A549 (cell line): ENCODE measurements at regions not wholly inside any gene's neighbourhood (a gene's known extent, or its start where the extent isn't known, plus 50 kb on each side); places are given as distances from the start of the nearest gene placed in this dataset.

Experiments used
- ATAC-seq, 2 experiments: fragments of 200-7000 bp in 1 of 2; fragments of >200 bp in 1 of 2; cut with Nextera tagmentation in 1 of 2; cut with Tn5 transposase in 1 of 2; 3 replicates each; pipeline versions ENCODE4 v1.8.0 to v1.9.1; 2018 to 2020; ENCODE audit warnings: mild to moderate bottlenecking in 1 of 2, moderate library complexity in 1 of 2
- CTCF ChIA-PET: fragments of 300-600 bp; sonication (Branson Sonifier 250); formaldehyde crosslinking; extraction: SDS; loops from one replicate; lab custom pipeline; 2021; ENCODE audit warnings: antibody characterized with exemption, inconsistent platforms; lab: Yijun Ruan, JAX
- POLR2A ChIA-PET: fragments of 350-600 bp; formaldehyde crosslinking; extraction: SDS; loops from one replicate; lab custom pipeline; 2021; ENCODE audit warnings: antibody characterized with exemption, inconsistent platforms; lab: Yijun Ruan, JAX
- DNase-seq, 2 experiments: peaks; one replicate each; pipeline versions ENCODE4 v3.0.0 to v3.0.0-alpha.2; 2011 to 2016; ENCODE audit warnings: low read depth in 1 of 2, low spot score in 1 of 2
- FAIRE-seq: peaks from 2 replicates; lab custom pipeline; 2011; peaks lifted over from hg19 to GRCh38; lab: Jason Lieb, UNC
- H3K27ac ChIP-seq, 2 experiments: fragments of >200 bp; sonication (Bioruptor Twin); formaldehyde crosslinking; 3 replicates each; pipeline ENCODE4 v1.5.1; 2016 to 2017
- H3K4me1 ChIP-seq: fragments of >200 bp; sonication (Bioruptor Twin); formaldehyde crosslinking; 3 replicates; pipeline ENCODE4 v1.6.1; 2016
- H3K4me2 ChIP-seq: fragments of >200 bp; sonication (Bioruptor Twin); formaldehyde crosslinking; 3 replicates; pipeline ENCODE4 v1.6.1; 2016
- H3K4me3 ChIP-seq: fragments of >200 bp; sonication (Bioruptor Twin); formaldehyde crosslinking; 3 replicates; pipeline ENCODE4 v1.5.1; 2016
- H3K9me3 ChIP-seq: fragments of >200 bp; sonication (Bioruptor Twin); formaldehyde crosslinking; 3 replicates; pipeline ENCODE4 v1.6.1; 2016
- ATOH8 ChIP-seq: fragments of 250-450 bp; sonication (Bioruptor Pico); IDR thresholded peaks from 2 replicates; pipeline ENCODE4 v1.5.0; 2020; ENCODE audit warnings: low read depth, mild to moderate bottlenecking, moderate library complexity
- BHLHE40 ChIP-seq: IDR thresholded peaks from 2 replicates; pipeline ENCODE4 v1.6.1; 2012; ENCODE audit warnings: low read depth, low read length, inconsistent platforms
- CBX8 ChIP-seq: fragments of 200-600 bp; sonication (generic); IDR thresholded peaks from 2 replicates; pipeline ENCODE4 v1.6.1; 2016
- CEBPB ChIP-seq, 2 experiments: fragments of >200 bp in 1 of 2; sonication (Bioruptor Twin) in 1 of 2; formaldehyde crosslinking in 1 of 2; IDR thresholded peaks; 2 replicates each; pipeline ENCODE4 v1.6.1; 2012 to 2016
- CHD2 ChIP-seq: fragments of 150-350 bp; IDR thresholded peaks from 2 replicates; pipeline ENCODE4 v1.6.1; 2014; ENCODE audit warnings: low read length; ENCODE audit not compliant: partially characterized antibody
- CHD4 ChIP-seq: fragments of 200-600 bp; sonication (generic); IDR thresholded peaks from 2 replicates; pipeline ENCODE4 v1.6.1; 2016; ENCODE audit warnings: antibody characterized with exemption, mild to moderate bottlenecking, borderline replicate concordance
- EHF ChIP-seq: fragments of 250-450 bp; sonication (Bioruptor Pico); IDR thresholded peaks from 2 replicates; pipeline ENCODE4 v1.5.0; 2020; ENCODE audit warnings: mild to moderate bottlenecking
- EHMT2 ChIP-seq: fragments of 200-600 bp; sonication (generic); IDR thresholded peaks from 2 replicates; pipeline ENCODE4 v1.6.1; 2016; ENCODE audit warnings: antibody characterized with exemption, low read depth, mild to moderate bottlenecking, moderate library complexity
- EP300 ChIP-seq, 2 experiments: fragments of >200 bp; sonication (Bioruptor Twin); formaldehyde crosslinking; IDR thresholded peaks; 2 replicates in 1 of 2; 3 replicates in 1 of 2; pipeline ENCODE4 v1.6.1; 2016 to 2017
- HEYL ChIP-seq: fragments of 250-450 bp; sonication (Bioruptor Pico); IDR thresholded peaks from 2 replicates; pipeline ENCODE4 v1.8.0; 2021; ENCODE audit warnings: mild to moderate bottlenecking, moderate library complexity
- HOXB5 ChIP-seq: fragments of 250-450 bp; sonication (Bioruptor Pico); IDR thresholded peaks from 2 replicates; pipeline ENCODE4 v1.5.0; 2020; ENCODE audit warnings: mild to moderate bottlenecking, moderate library complexity
- JUN ChIP-seq, 2 experiments: fragments of >200 bp; sonication (Bioruptor Twin); formaldehyde crosslinking; IDR thresholded peaks; 2 replicates in 1 of 2; 3 replicates in 1 of 2; pipeline ENCODE4 v1.6.1; 2016 to 2017
- KDM1A ChIP-seq: fragments of 200-600 bp; sonication (generic); IDR thresholded peaks from 2 replicates; pipeline ENCODE4 v1.6.1; 2016; ENCODE audit warnings: low read depth, mild to moderate bottlenecking
- MAX ChIP-seq: IDR thresholded peaks from 2 replicates; pipeline ENCODE4 v1.6.1; 2012
- MAZ ChIP-seq: fragments of 150-350 bp; IDR thresholded peaks from 2 replicates; pipeline ENCODE4 v1.6.1; 2014; ENCODE audit warnings: antibody characterized with exemption, low read depth, low read length, borderline replicate concordance
- NR3C1 ChIP-seq: fragments of >200 bp; sonication (Bioruptor Twin); formaldehyde crosslinking; IDR thresholded peaks from 3 replicates; pipeline ENCODE4 v1.6.1; 2017
- PHF8 ChIP-seq: fragments of 200-600 bp; sonication (generic); IDR thresholded peaks from 2 replicates; pipeline ENCODE4 v1.6.1; 2016; ENCODE audit warnings: low read depth, mild to moderate bottlenecking, antibody characterized with exemption, moderate library complexity, borderline replicate concordance
- POLR2AphosphoS2 ChIP-seq: conservative IDR thresholded peaks from 2 replicates; pipeline ENCODE4 v1.6.1; 2012; ENCODE audit warnings: low read length, improper control_type of control experiment, inconsistent platforms
- RAD21 ChIP-seq, 2 experiments: fragments of >200 bp in 1 of 2; sonication (Bioruptor Twin) in 1 of 2; formaldehyde crosslinking in 1 of 2; IDR thresholded peaks in 1 of 2; conservative IDR thresholded peaks in 1 of 2; 2 replicates in 1 of 2; 3 replicates in 1 of 2; pipeline ENCODE4 v1.6.1; 2012 to 2018; ENCODE audit warnings: inconsistent platforms in 1 of 2
- RARB ChIP-seq: fragments of 250-450 bp; sonication (Bioruptor Pico); IDR thresholded peaks from 2 replicates; pipeline ENCODE4 v1.8.0; 2021; ENCODE audit warnings: mild to moderate bottlenecking, moderate library complexity
- SREBF2 ChIP-seq: fragments of 450-650 bp; IDR thresholded peaks from 2 replicates; pipeline ENCODE4 v1.6.1; 2014; ENCODE audit warnings: mild to moderate bottlenecking, moderate library complexity
- TFCP2L1 ChIP-seq: fragments of 250-450 bp; sonication (Bioruptor Pico); IDR thresholded peaks from 2 replicates; pipeline ENCODE4 v1.5.0; 2021; ENCODE audit warnings: mild to moderate bottlenecking
- ZNF302 ChIP-seq: fragments of 250-450 bp; sonication (Bioruptor Pico); IDR thresholded peaks from 2 replicates; pipeline ENCODE4 v1.9.0; 2021; ENCODE audit warnings: inconsistent platforms, mild to moderate bottlenecking, moderate library complexity
- WGBS: methylation state at CpG from one replicate; pipeline ENCODE4 v1.1.6; 2017; ENCODE audit errors: missing lambda C conversion rate; 5-methylcytosine and 5-hydroxymethylcytosine counted together
- TF ChIP-seq, protein P1 (sequence below): fragments of 200-600 bp; sonication (generic); IDR thresholded peaks from 2 replicates; pipeline ENCODE4 v1.6.1; 2016; ENCODE audit warnings: antibody characterized with exemption, mild to moderate bottlenecking, moderate library complexity
- TF ChIP-seq, protein P2 (sequence below): fragments of 150-350 bp; IDR thresholded peaks from 2 replicates; pipeline ENCODE4 v1.6.1; 2014; ENCODE audit warnings: low read depth, mild to moderate bottlenecking, low read length

DNA sequence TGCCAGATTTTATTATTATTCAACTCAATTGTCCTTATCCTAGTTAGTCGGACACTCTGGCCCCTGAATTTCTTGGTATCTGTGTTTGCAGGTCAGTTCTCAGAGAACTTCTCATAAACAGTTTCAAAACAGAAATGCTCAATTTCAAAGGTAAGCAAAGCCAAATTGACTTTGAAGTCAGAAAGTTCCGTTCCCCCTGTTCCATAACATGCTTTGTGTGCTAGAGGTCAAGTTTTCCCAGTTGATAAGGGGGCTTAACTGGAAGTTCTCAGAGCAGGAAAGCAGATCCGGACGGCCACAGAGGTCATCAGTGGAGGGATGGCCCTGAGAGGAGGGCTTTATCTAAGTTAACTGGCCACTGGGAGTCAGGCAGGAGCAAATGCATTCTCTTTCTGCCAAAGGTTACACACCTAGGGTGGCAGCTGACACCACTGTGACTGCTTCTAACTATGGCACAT, 417.2 kb downstream of the COG6 start:
- ChIA-PET CTCF (interaction anchor here (0.6 kb wide), 1 partner anchor 707 kb away, joined by 3 read pairs; no protein-coding TSS in a partner anchor), POLR2A (no interaction called here)
- WGBS: 87% methylated on average over 4 of the region's 4 CpGs
- Histone ChIP-seq H3K4me3 (no peak overlapping the region), H3K27ac (no peak overlapping the region), H3K9me3 (no peaks in the 10 kb centered on the region), H3K4me1 (no peaks in the 10 kb centered on the region), H3K4me2 (no peak overlapping the region)
- FAIRE-seq (no peak), DNase-seq (no peak), ATAC-seq (no peak)
- TF ChIP-seq JUN (IDR thresholded peaks at IDR 0.05): no peak
- TF ChIP-seq HOXB5 (CRISPR knock-in tag): no peak
- no peak for TF ChIP-seq CHD4
- TF ChIP-seq NR3C1: no peak
- TF ChIP-seq, protein P1, sequence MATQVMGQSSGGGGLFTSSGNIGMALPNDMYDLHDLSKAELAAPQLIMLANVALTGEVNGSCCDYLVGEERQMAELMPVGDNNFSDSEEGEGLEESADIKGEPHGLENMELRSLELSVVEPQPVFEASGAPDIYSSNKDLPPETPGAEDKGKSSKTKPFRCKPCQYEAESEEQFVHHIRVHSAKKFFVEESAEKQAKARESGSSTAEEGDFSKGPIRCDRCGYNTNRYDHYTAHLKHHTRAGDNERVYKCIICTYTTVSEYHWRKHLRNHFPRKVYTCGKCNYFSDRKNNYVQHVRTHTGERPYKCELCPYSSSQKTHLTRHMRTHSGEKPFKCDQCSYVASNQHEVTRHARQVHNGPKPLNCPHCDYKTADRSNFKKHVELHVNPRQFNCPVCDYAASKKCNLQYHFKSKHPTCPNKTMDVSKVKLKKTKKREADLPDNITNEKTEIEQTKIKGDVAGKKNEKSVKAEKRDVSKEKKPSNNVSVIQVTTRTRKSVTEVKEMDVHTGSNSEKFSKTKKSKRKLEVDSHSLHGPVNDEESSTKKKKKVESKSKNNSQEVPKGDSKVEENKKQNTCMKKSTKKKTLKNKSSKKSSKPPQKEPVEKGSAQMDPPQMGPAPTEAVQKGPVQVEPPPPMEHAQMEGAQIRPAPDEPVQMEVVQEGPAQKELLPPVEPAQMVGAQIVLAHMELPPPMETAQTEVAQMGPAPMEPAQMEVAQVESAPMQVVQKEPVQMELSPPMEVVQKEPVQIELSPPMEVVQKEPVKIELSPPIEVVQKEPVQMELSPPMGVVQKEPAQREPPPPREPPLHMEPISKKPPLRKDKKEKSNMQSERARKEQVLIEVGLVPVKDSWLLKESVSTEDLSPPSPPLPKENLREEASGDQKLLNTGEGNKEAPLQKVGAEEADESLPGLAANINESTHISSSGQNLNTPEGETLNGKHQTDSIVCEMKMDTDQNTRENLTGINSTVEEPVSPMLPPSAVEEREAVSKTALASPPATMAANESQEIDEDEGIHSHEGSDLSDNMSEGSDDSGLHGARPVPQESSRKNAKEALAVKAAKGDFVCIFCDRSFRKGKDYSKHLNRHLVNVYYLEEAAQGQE: no peak
- no peak for TF ChIP-seq ZNF302 (CRISPR knock-in tag)
- no peak for TF ChIP-seq EHMT2
- no peak for TF ChIP-seq CEBPB (IDR thresholded peaks at IDR 0.05)
- TF ChIP-seq MAZ: no peak
- no peak for TF ChIP-seq KDM1A
- TF ChIP-seq EP300 (IDR thresholded peaks at IDR 0.05): no peak
- TF ChIP-seq TFCP2L1 (CRISPR knock-in tag): no peak
- TF ChIP-seq PHF8: no peak
- no peak for TF ChIP-seq HEYL (CRISPR knock-in tag)

DNA sequence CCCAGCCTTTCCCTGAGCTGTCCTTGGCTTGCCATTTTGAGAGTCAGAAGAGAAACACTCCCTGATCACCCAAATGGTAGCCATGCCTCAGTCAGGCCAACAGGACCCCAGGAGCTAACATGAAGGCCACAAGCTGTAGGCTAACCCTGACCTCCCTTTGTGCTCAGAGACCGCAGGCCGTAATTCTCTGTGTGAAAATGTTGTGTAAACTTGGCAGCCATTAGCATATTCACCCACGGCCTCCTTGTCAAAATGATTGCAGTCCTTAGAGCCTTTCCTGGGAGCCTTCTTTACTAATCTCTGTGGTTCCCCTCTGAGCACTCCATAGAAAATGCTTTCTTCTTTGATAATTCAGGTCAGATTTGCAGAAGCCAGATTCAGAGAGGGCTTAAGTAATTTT, 418.9 kb downstream of the COG6 start:
- H3K4me1 ChIP-seq: no peaks in the 10 kb centered on the region
- CTCF ChIA-PET: interaction anchor here (1.4 kb wide), 1 partner anchor 9 kb away, joined by 3 read pairs; no protein-coding TSS in a partner anchor
- H3K27ac ChIP-seq: no peak overlapping the region
- ATAC-seq: no peak
- FAIRE-seq: no peak
- DNase-seq: no peak
- WGBS: 88% methylated on average over 3 of the region's 3 CpGs
- no peak for TF ChIP-seq CHD2
- TF ChIP-seq BHLHE40: no peak
- no peak for TF ChIP-seq RARB
- TF ChIP-seq RAD21 (conservative IDR thresholded peaks at IDR 0.05 in 1 of 2, IDR thresholded peaks at IDR 0.05 in 1 of 2): no peak
- TF ChIP-seq, protein P1: no peak
- TF ChIP-seq HEYL (CRISPR knock-in tag): no peak
- TF ChIP-seq MAX: no peak
- no peak for TF ChIP-seq EHF (CRISPR knock-in tag)
- no peak for TF ChIP-seq CBX8
- TF ChIP-seq POLR2AphosphoS2: no peak
- TF ChIP-seq, protein P2, sequence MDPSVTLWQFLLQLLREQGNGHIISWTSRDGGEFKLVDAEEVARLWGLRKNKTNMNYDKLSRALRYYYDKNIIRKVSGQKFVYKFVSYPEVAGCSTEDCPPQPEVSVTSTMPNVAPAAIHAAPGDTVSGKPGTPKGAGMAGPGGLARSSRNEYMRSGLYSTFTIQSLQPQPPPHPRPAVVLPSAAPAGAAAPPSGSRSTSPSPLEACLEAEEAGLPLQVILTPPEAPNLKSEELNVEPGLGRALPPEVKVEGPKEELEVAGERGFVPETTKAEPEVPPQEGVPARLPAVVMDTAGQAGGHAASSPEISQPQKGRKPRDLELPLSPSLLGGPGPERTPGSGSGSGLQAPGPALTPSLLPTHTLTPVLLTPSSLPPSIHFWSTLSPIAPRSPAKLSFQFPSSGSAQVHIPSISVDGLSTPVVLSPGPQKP: no peak
- no peak for TF ChIP-seq ATOH8 (CRISPR knock-in tag)
- no peak for TF ChIP-seq SREBF2
- H3K4me3 ChIP-seq: no peak overlapping the region
- no peak overlapping the region for H3K4me2 ChIP-seq
- POLR2A ChIA-PET: no interaction called here
- no peaks in the 10 kb centered on the region for H3K9me3 ChIP-seq
